HepG2 (cell line): ENCODE measurements at regions not wholly inside any gene's neighbourhood (a gene's known extent, or its start where the extent isn't known, plus 50 kb on each side); places are given as distances from the start of the nearest gene placed in this dataset.

Experiments
- ATAC-seq: fragments of 200-7000 bp; cut with Tn5 transposase; 3 replicates; pipeline ENCODE4 v1.9.1; 2020; ENCODE audit warnings: mild to moderate bottlenecking, moderate library complexity
- BruUV-seq: library from RNA; stranded (reverse); fragments of 400-500 nt; replicated peaks from 2 replicates; lab custom pipeline; 2021; lab: Mats Ljungman, UMichigan
- CTCF ChIA-PET: fragments of 300-600 bp; formaldehyde crosslinking; extraction: SDS; loops from one replicate; lab custom pipeline; 2021; ENCODE audit warnings: low total read pairs, inconsistent platforms, low intra/inter-chr PET ratio; lab: Yijun Ruan, JAX
- POLR2A ChIA-PET: fragments of 350-600 bp; sonication (Branson Sonifier 250); formaldehyde crosslinking; loops from one replicate; lab custom pipeline; 2020; ENCODE audit warnings: antibody characterized with exemption, inconsistent platforms; lab: Yijun Ruan, JAX
- DNase-seq: peaks from one replicate; pipeline ENCODE4 v3.0.0-alpha.2; 2015; ENCODE audit warnings: low spot score
- FAIRE-seq: peaks from 3 replicates; lab custom pipeline; 2011; peaks lifted over from hg19 to GRCh38; lab: Jason Lieb, UNC
- H2AFZ ChIP-seq: one replicate; pipeline ENCODE4 v1.6.1; 2011; ENCODE audit warnings: low read length, inconsistent platforms
- H3K27ac ChIP-seq: fragments of 300-600 bp; 3 replicates; pipeline ENCODE4 v1.8.0; 2011; ENCODE audit warnings: mixed run types, mild to moderate bottlenecking, mixed read lengths, low read length, inconsistent platforms; ENCODE audit not compliant: insufficient read depth; ENCODE audit errors: extremely low read length
- H3K27me3 ChIP-seq, 2 experiments: fragments of 200-600 bp in 1 of 2; 2 replicates in 1 of 2; 3 replicates in 1 of 2; pipeline versions ENCODE4 v1.6.0 to v1.8.0; 2011; ENCODE audit warnings: low read length in 2 of 2, mild to moderate bottlenecking in 2 of 2, moderate library complexity in 2 of 2, inconsistent platforms in 1 of 2; ENCODE audit not compliant: insufficient read depth in 2 of 2, control insufficient read depth in 1 of 2
- H3K36me3 ChIP-seq, 2 experiments: fragments of 200-600 bp in 1 of 2; replicated peaks in 1 of 2; 2 replicates in 1 of 2; 3 replicates in 1 of 2; pipeline versions ENCODE4 v1.5.1 to v1.8.0; 2011; ENCODE audit warnings: low read length in 2 of 2, inconsistent platforms in 1 of 2; ENCODE audit not compliant: insufficient read depth in 2 of 2, control insufficient read depth in 1 of 2
- H3K4me1 ChIP-seq: 2 replicates; pipeline ENCODE4 v1.5.1; 2012; ENCODE audit warnings: low read length, inconsistent platforms; ENCODE audit not compliant: insufficient read depth
- H3K4me2 ChIP-seq: 2 replicates; pipeline ENCODE4 v1.6.0; 2011; ENCODE audit warnings: low read depth, low read length, inconsistent platforms
- H3K4me3 ChIP-seq, 3 experiments: fragments of 200-600 bp in 1 of 3; sonication (generic), shearing (Covaris generic) in 1 of 3; replicated peaks in 1 of 3; 2 replicates each; pipeline ENCODE4 v1.5.1; 2011 to 2016; ENCODE audit warnings: low read length in 3 of 3, inconsistent platforms in 2 of 3, low read depth in 2 of 3, mild to moderate bottlenecking in 2 of 3, control low read depth in 1 of 3, mixed read lengths in 1 of 3; ENCODE audit not compliant: insufficient read depth in 1 of 3
- H3K79me2 ChIP-seq: one replicate; pipeline ENCODE4 v1.6.1; 2011; ENCODE audit warnings: low read length, inconsistent platforms; ENCODE audit not compliant: insufficient read depth
- H3K9ac ChIP-seq: 2 replicates; pipeline ENCODE4 v1.6.0; 2011; ENCODE audit warnings: mild to moderate bottlenecking, low read depth, low read length, inconsistent platforms; ENCODE audit not compliant: insufficient read depth
- H3K9me3 ChIP-seq: 2 replicates; pipeline ENCODE4 v1.5.1; 2012; ENCODE audit warnings: mild to moderate bottlenecking, low read length
- H4K20me1 ChIP-seq: 2 replicates; pipeline ENCODE4 v1.6.0; 2011; ENCODE audit warnings: inconsistent platforms, mild to moderate bottlenecking, low read length, moderate library complexity; ENCODE audit not compliant: insufficient read depth
- ARNTL ChIP-seq: sonication (generic); formaldehyde crosslinking; IDR thresholded peaks from 2 replicates; pipeline ENCODE4 v1.4.0; 2020; ENCODE audit warnings: mild to moderate bottlenecking, missing genetic modification reagents
- FOXO4 ChIP-seq: sonication (generic); formaldehyde crosslinking; conservative IDR thresholded peaks from 2 replicates; pipeline ENCODE4 v1.8.1; 2023; ENCODE audit warnings: missing genetic modification reagents
- HNRNPL ChIP-seq: fragments of 200-400 bp; formaldehyde crosslinking; IDR thresholded peaks from 2 replicates; pipeline ENCODE4 v1.6.1; 2017; ENCODE audit warnings: mild to moderate bottlenecking, low read depth, low read length
- MEIS2 ChIP-seq: sonication (generic); formaldehyde crosslinking; IDR thresholded peaks from 2 replicates; pipeline ENCODE4 v1.9.0; 2021; ENCODE audit warnings: mild to moderate bottlenecking, missing genetic modification reagents
- MTA1 ChIP-seq: sonication (generic); formaldehyde crosslinking; IDR thresholded peaks from 2 replicates; pipeline ENCODE4 v1.4.0; 2020; ENCODE audit warnings: missing genetic modification reagents, mild to moderate bottlenecking, borderline replicate concordance
- NR3C1 ChIP-seq: sonication (generic); formaldehyde crosslinking; IDR thresholded peaks from 2 replicates; pipeline ENCODE4 v1.4.0; 2020; ENCODE audit warnings: missing genetic modification reagents
- SUZ12 ChIP-seq: fragments of 150-350 bp; IDR thresholded peaks from 2 replicates; pipeline ENCODE4 v1.6.1; 2014; ENCODE audit warnings: low read depth, low read length
- ZFYVE20 ChIP-seq: sonication (generic); formaldehyde crosslinking; IDR thresholded peaks from 2 replicates; pipeline ENCODE4 v1.8.0; 2023; ENCODE audit warnings: low read depth, mild to moderate bottlenecking, moderate library complexity, missing genetic modification reagents, borderline replicate concordance
- ZGPAT ChIP-seq: IDR thresholded peaks from 2 replicates; pipeline ENCODE4 v1.6.1; 2016; ENCODE audit warnings: mild to moderate bottlenecking
- ZHX2 ChIP-seq, 2 experiments: sonication (generic) in 1 of 2; formaldehyde crosslinking in 1 of 2; IDR thresholded peaks; 2 replicates each; pipeline versions ENCODE4 v1.6.1 to v1.9.0; 2014 to 2022; ENCODE audit warnings: antibody characterized with exemption in 1 of 2, borderline replicate concordance in 1 of 2, inconsistent platforms in 1 of 2, low read depth in 1 of 2, missing genetic modification reagents in 1 of 2
- ZNF773 ChIP-seq: sonication (generic); formaldehyde crosslinking; IDR thresholded peaks from 2 replicates; pipeline ENCODE4 v1.4.0; 2020; ENCODE audit warnings: missing genetic modification reagents, borderline replicate concordance
- WGBS: methylation state at CpG from one replicate; pipeline ENCODE4 v1.1.6; 2017; ENCODE audit warnings: low lambda C conversion rate; 5-methylcytosine and 5-hydroxymethylcytosine counted together
- in situ Hi-C: cut with HindIII; loops from 2 replicates; pipeline ENCODE4 v1.10.0; 2017; ENCODE audit warnings: low pct_unique_long_range_greater_than_20kb; ENCODE audit not compliant: extremely low pct_ligation_motif_present
- intact Hi-C: fragments of 100-400 bp; cut with micrococcal nuclease; formaldehyde crosslinking; loops from one replicate; pipeline ENCODE4 v1.10.0; 2022; ENCODE audit not compliant: unreplicated experiment

GRCh38 chr12:65611396-65611795 lies 212.9 kb upstream of the HMGA2 start:
- TF ChIP-seq MEIS2 (CRISPR knock-in tag) (no peak), ZGPAT (CRISPR knock-in tag) (no peak), ARNTL (CRISPR knock-in tag) (no peak), HNRNPL (no peak), ZNF773 (no peak), SUZ12 (no peak), FOXO4 (CRISPR knock-in tag) (no peak), ZFYVE20 (CRISPR knock-in tag) (no peak), MTA1 (no peak), NR3C1 (no peak), ZHX2 (IDR thresholded peaks at IDR 0.05; ENCODE audit: low read depth) (no peak), ZHX2 (CRISPR knock-in tag; IDR thresholded peaks at IDR 0.05; ENCODE audit: borderline replicate concordance) (no peak)
- BruUV-seq: no TSS peak
- ATAC-seq (no peak), FAIRE-seq (no peak), DNase-seq (no peak)
- intact Hi-C loops: no loop called here
- 17% methylated on average over 2 of the region's 3 CpGs for WGBS
- ChIA-PET CTCF (no interaction called here), POLR2A (no interaction called here)
- peaks cover 6% of the 10 kb centered on the region for H3K4me1 ChIP-seq
- H2AFZ ChIP-seq: no peak overlapping the region
- H3K36me3 ChIP-seq: no peaks in the 10 kb centered on the region
- in situ Hi-C loops: loop anchor here (25.0 kb wide), 1 partner anchor 501 kb away; no protein-coding TSS in a partner anchor
- H3K4me3 ChIP-seq: no peak overlapping the region
- H3K9ac ChIP-seq: no peak overlapping the region
- peaks cover 0 to 10% of the 10 kb centered on the region in 2 experiments; a peak in 1 of 5 replicates for H3K27me3 ChIP-seq
- no peak overlapping the region for H3K4me2 ChIP-seq
- no peak overlapping the region for H3K27ac ChIP-seq
- H3K79me2 ChIP-seq: no peaks in the 10 kb centered on the region
- H3K9me3 ChIP-seq: no peaks in the 10 kb centered on the region
- H4K20me1 ChIP-seq: no peaks in the 10 kb centered on the region
